HepG2 (cell line): ENCODE measurements at regions not wholly inside any gene's neighbourhood (a gene's known extent, or its start where the extent isn't known, plus 50 kb on each side); places are given as distances from the start of the nearest gene placed in this dataset.
A peak's percentile ranks its signal among the peaks of the same experiment; 100 is the strongest.

ENCODE experiments used
- ATAC-seq: fragments of 200-7000 bp; cut with Tn5 transposase; 3 replicates; pipeline ENCODE4 v1.9.1; 2020; ENCODE audit warnings: mild to moderate bottlenecking, moderate library complexity
- BruUV-seq: library from RNA; stranded (reverse); fragments of 400-500 nt; replicated peaks from 2 replicates; lab custom pipeline; 2021; lab: Mats Ljungman, UMichigan
- CTCF ChIA-PET: fragments of 300-600 bp; formaldehyde crosslinking; extraction: SDS; loops from one replicate; lab custom pipeline; 2021; ENCODE audit warnings: low total read pairs, inconsistent platforms, low intra/inter-chr PET ratio; lab: Yijun Ruan, JAX
- POLR2A ChIA-PET: fragments of 350-600 bp; sonication (Branson Sonifier 250); formaldehyde crosslinking; loops from one replicate; lab custom pipeline; 2020; ENCODE audit warnings: antibody characterized with exemption, inconsistent platforms; lab: Yijun Ruan, JAX
- DNase-seq: peaks from one replicate; pipeline ENCODE4 v3.0.0-alpha.2; 2015; ENCODE audit warnings: low spot score
- FAIRE-seq: peaks from 3 replicates; lab custom pipeline; 2011; peaks lifted over from hg19 to GRCh38; lab: Jason Lieb, UNC
- H2AFZ ChIP-seq: one replicate; pipeline ENCODE4 v1.6.1; 2011; ENCODE audit warnings: low read length, inconsistent platforms
- H3K27ac ChIP-seq: fragments of 300-600 bp; 3 replicates; pipeline ENCODE4 v1.8.0; 2011; ENCODE audit warnings: mixed run types, mild to moderate bottlenecking, mixed read lengths, low read length, inconsistent platforms; ENCODE audit not compliant: insufficient read depth; ENCODE audit errors: extremely low read length
- H3K27me3 ChIP-seq, 2 experiments: fragments of 200-600 bp in 1 of 2; 2 replicates in 1 of 2; 3 replicates in 1 of 2; pipeline versions ENCODE4 v1.6.0 to v1.8.0; 2011; ENCODE audit warnings: low read length in 2 of 2, mild to moderate bottlenecking in 2 of 2, moderate library complexity in 2 of 2, inconsistent platforms in 1 of 2; ENCODE audit not compliant: insufficient read depth in 2 of 2, control insufficient read depth in 1 of 2
- H3K36me3 ChIP-seq, 2 experiments: fragments of 200-600 bp in 1 of 2; replicated peaks in 1 of 2; 2 replicates in 1 of 2; 3 replicates in 1 of 2; pipeline versions ENCODE4 v1.5.1 to v1.8.0; 2011; ENCODE audit warnings: low read length in 2 of 2, inconsistent platforms in 1 of 2; ENCODE audit not compliant: insufficient read depth in 2 of 2, control insufficient read depth in 1 of 2
- H3K4me1 ChIP-seq: 2 replicates; pipeline ENCODE4 v1.5.1; 2012; ENCODE audit warnings: low read length, inconsistent platforms; ENCODE audit not compliant: insufficient read depth
- H3K4me2 ChIP-seq: 2 replicates; pipeline ENCODE4 v1.6.0; 2011; ENCODE audit warnings: low read depth, low read length, inconsistent platforms
- H3K4me3 ChIP-seq, 3 experiments: fragments of 200-600 bp in 1 of 3; sonication (generic), shearing (Covaris generic) in 1 of 3; replicated peaks in 1 of 3; 2 replicates each; pipeline ENCODE4 v1.5.1; 2011 to 2016; ENCODE audit warnings: low read length in 3 of 3, inconsistent platforms in 2 of 3, low read depth in 2 of 3, mild to moderate bottlenecking in 2 of 3, control low read depth in 1 of 3, mixed read lengths in 1 of 3; ENCODE audit not compliant: insufficient read depth in 1 of 3
- H3K79me2 ChIP-seq: one replicate; pipeline ENCODE4 v1.6.1; 2011; ENCODE audit warnings: low read length, inconsistent platforms; ENCODE audit not compliant: insufficient read depth
- H3K9ac ChIP-seq: 2 replicates; pipeline ENCODE4 v1.6.0; 2011; ENCODE audit warnings: mild to moderate bottlenecking, low read depth, low read length, inconsistent platforms; ENCODE audit not compliant: insufficient read depth
- H3K9me3 ChIP-seq: 2 replicates; pipeline ENCODE4 v1.5.1; 2012; ENCODE audit warnings: mild to moderate bottlenecking, low read length
- H4K20me1 ChIP-seq: 2 replicates; pipeline ENCODE4 v1.6.0; 2011; ENCODE audit warnings: inconsistent platforms, mild to moderate bottlenecking, low read length, moderate library complexity; ENCODE audit not compliant: insufficient read depth
- SRY ChIP-seq: sonication (generic); formaldehyde crosslinking; IDR thresholded peaks from 2 replicates; pipeline ENCODE4 v1.8.0; 2022; ENCODE audit warnings: mild to moderate bottlenecking, missing genetic modification reagents
- TARDBP ChIP-seq: sonication (generic); formaldehyde crosslinking; IDR thresholded peaks from 2 replicates; pipeline ENCODE4 v1.8.0; 2022; ENCODE audit warnings: mild to moderate bottlenecking, missing genetic modification reagents
- WGBS: methylation state at CpG from one replicate; pipeline ENCODE4 v1.1.6; 2017; ENCODE audit warnings: low lambda C conversion rate; 5-methylcytosine and 5-hydroxymethylcytosine counted together
- in situ Hi-C: cut with HindIII; loops from 2 replicates; pipeline ENCODE4 v1.10.0; 2017; ENCODE audit warnings: low pct_unique_long_range_greater_than_20kb; ENCODE audit not compliant: extremely low pct_ligation_motif_present
- intact Hi-C: fragments of 100-400 bp; cut with micrococcal nuclease; formaldehyde crosslinking; loops from one replicate; pipeline ENCODE4 v1.10.0; 2022; ENCODE audit not compliant: unreplicated experiment
- TF ChIP-seq, protein P1 (sequence below), 2 experiments: IDR thresholded peaks; 2 replicates each; pipeline ENCODE4 v1.6.1; 2011 to 2012; ENCODE audit warnings: low read length in 2 of 2, borderline replicate concordance in 1 of 2, low read depth in 1 of 2, mild to moderate bottlenecking in 1 of 2, moderate library complexity in 1 of 2

DNA sequence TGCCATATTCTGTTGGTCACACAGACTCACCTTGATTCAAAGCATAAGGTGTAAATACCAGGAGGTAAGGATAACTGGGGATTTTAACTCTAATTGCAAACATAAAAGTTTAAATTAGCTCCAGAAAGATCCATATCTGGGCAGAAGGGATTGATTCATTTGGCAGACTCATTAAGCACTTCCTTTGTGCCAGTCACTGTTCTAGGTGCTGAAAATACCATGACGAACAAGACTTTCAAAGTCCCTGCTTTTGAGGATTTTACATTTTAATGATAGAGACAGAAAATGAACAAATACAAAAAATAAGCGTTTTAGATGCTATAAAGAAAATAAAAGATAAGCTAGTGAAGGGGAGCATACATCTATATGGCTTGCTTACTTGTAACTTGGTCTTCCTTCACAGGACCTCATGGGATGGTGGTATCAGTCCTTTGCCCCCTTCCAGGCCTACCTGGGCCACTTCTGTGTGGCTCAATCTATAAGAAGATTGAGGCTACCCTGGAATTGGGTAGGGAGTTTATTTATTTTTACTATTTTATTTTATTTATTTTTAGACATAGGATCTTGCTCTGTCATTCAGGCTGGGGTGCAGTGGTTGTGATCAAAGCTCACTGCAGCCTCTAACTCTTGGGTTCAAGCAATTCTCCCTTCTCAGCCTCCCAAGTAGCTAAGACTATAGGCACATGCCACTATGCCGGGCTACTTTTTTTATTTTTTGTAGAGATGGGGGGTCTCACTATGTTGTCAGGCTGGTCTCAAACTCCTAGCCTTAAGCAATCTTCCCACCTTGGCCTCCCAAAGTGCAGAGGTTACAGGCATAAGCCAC lies 212.8 kb downstream of the MYCN start:
- Histone ChIP-seq H3K9ac (no peak overlapping the region), H3K79me2 (no peaks in the 10 kb centered on the region), H3K4me3 (no peak overlapping the region), H3K27me3 (peaks cover 0 to 2% of the 10 kb centered on the region in 2 experiments; a peak in 1 of 5 replicates), H3K27ac (no peak overlapping the region), H3K4me2 (no peak overlapping the region), H3K9me3 (no peaks in the 10 kb centered on the region), H3K4me1 (no peaks in the 10 kb centered on the region), H4K20me1 (no peaks in the 10 kb centered on the region), H2AFZ (no peak overlapping the region), H3K36me3 (no peaks in the 10 kb centered on the region)
- CTCF ChIA-PET: no interaction called here
- intact Hi-C loops (no loop called here), in situ Hi-C loops (no loop called here)
- TF ChIP-seq, protein P1, sequence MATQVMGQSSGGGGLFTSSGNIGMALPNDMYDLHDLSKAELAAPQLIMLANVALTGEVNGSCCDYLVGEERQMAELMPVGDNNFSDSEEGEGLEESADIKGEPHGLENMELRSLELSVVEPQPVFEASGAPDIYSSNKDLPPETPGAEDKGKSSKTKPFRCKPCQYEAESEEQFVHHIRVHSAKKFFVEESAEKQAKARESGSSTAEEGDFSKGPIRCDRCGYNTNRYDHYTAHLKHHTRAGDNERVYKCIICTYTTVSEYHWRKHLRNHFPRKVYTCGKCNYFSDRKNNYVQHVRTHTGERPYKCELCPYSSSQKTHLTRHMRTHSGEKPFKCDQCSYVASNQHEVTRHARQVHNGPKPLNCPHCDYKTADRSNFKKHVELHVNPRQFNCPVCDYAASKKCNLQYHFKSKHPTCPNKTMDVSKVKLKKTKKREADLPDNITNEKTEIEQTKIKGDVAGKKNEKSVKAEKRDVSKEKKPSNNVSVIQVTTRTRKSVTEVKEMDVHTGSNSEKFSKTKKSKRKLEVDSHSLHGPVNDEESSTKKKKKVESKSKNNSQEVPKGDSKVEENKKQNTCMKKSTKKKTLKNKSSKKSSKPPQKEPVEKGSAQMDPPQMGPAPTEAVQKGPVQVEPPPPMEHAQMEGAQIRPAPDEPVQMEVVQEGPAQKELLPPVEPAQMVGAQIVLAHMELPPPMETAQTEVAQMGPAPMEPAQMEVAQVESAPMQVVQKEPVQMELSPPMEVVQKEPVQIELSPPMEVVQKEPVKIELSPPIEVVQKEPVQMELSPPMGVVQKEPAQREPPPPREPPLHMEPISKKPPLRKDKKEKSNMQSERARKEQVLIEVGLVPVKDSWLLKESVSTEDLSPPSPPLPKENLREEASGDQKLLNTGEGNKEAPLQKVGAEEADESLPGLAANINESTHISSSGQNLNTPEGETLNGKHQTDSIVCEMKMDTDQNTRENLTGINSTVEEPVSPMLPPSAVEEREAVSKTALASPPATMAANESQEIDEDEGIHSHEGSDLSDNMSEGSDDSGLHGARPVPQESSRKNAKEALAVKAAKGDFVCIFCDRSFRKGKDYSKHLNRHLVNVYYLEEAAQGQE (IDR thresholded peaks at IDR 0.05; ENCODE audit: borderline replicate concordance in 1 of 2, low read depth in 1 of 2, low read length in 2 of 2): 0 out of 4 replicates have a peak, but pooled peaks of 1 of the 2 experiments have one; percentile 55
- TF ChIP-seq SRY (no peak), TARDBP (CRISPR knock-in tag) (no peak)
- FAIRE-seq (no peak), DNase-seq (no peak), ATAC-seq (no peak)
- POLR2A ChIA-PET: no interaction called here
- 34% methylated on average over 3 of the region's 3 CpGs for WGBS
- no TSS peak for BruUV-seq
